Ishikawa (cell line): ENCODE measurements at regions not wholly inside any gene's neighbourhood (a gene's known extent, or its start where the extent isn't known, plus 50 kb on each side); places are given as distances from the start of the nearest gene placed in this dataset.

ENCODE experiments used
- CEBPB ChIP-seq: IDR thresholded peaks from 2 replicates; pipeline ENCODE4 v1.6.1; 2012
- CREB1 ChIP-seq: IDR thresholded peaks from 2 replicates; pipeline ENCODE4 v1.6.1; 2012; ENCODE audit warnings: low read depth
- EGR1 ChIP-seq: IDR thresholded peaks from 2 replicates; pipeline ENCODE4 v1.6.1; 2012
- EP300 ChIP-seq: IDR thresholded peaks from 2 replicates; pipeline ENCODE4 v1.6.1; 2012; ENCODE audit warnings: borderline replicate concordance
- FOXM1 ChIP-seq: IDR thresholded peaks from 2 replicates; pipeline ENCODE4 v1.6.1; 2012; ENCODE audit warnings: low read depth, borderline replicate concordance
- MAX ChIP-seq: IDR thresholded peaks from 2 replicates; pipeline ENCODE4 v1.6.1; 2012
- NFIC ChIP-seq: IDR thresholded peaks from 2 replicates; pipeline ENCODE4 v1.6.1; 2012
- RAD21 ChIP-seq: IDR thresholded peaks from 2 replicates; pipeline ENCODE4 v1.6.1; 2012; ENCODE audit warnings: low read depth
- REST ChIP-seq: IDR thresholded peaks from 2 replicates; pipeline ENCODE4 v1.6.1; 2012; ENCODE audit warnings: low read depth, mild to moderate bottlenecking
- TAF1 ChIP-seq: IDR thresholded peaks from 2 replicates; pipeline ENCODE4 v1.6.1; 2012; ENCODE audit warnings: low read depth, mild to moderate bottlenecking
- TCF12 ChIP-seq: IDR thresholded peaks from 2 replicates; pipeline ENCODE4 v1.6.1; 2012; ENCODE audit warnings: low read depth
- TEAD4 ChIP-seq: IDR thresholded peaks from 2 replicates; pipeline ENCODE4 v1.6.1; 2012
- USF1 ChIP-seq: IDR thresholded peaks from 2 replicates; pipeline ENCODE4 v1.6.1; 2012
- YY1 ChIP-seq: IDR thresholded peaks from 2 replicates; pipeline ENCODE4 v1.6.1; 2012; ENCODE audit warnings: low read depth
- ZBTB7A ChIP-seq: IDR thresholded peaks from 2 replicates; pipeline ENCODE4 v1.6.1; 2012; ENCODE audit warnings: low read depth

- TF ChIP-seq TCF12 (no peak), CEBPB (no peak), REST (no peak), TAF1 (no peak), ZBTB7A (no peak), USF1 (no peak), FOXM1 (no peak), YY1 (no peak)
Measured at GRCh38 chr18:73318739-73319479, 451.1 kb upstream of the NETO1 start.

GRCh38 chr18:73316513-73316912, 448.7 kb upstream of the NETO1 start:
- TF ChIP-seq EGR1 = no peak

- TF ChIP-seq EP300 (no peak), REST (no peak)
Measured at GRCh38 chr18:73315381-73315780, 447.6 kb upstream of the NETO1 start.

GRCh38 chr18:73313476-73313875, 445.7 kb upstream of the NETO1 start:
- TF ChIP-seq NFIC = no peak
- no peak for TF ChIP-seq TEAD4
- no peak for TF ChIP-seq RAD21
- TF ChIP-seq YY1 = no peak
- no peak for TF ChIP-seq TCF12
- no peak for TF ChIP-seq CEBPB
- no peak for TF ChIP-seq MAX
- TF ChIP-seq ZBTB7A = no peak
- TF ChIP-seq TAF1 = no peak
- TF ChIP-seq FOXM1 = no peak
- TF ChIP-seq EGR1 = no peak
- no peak for TF ChIP-seq REST
- TF ChIP-seq USF1 = no peak
- TF ChIP-seq EP300 = no peak
- no peak for TF ChIP-seq CREB1

- TF ChIP-seq TEAD4 (no peak), FOXM1 (no peak)
Measured at GRCh38 chr18:73296686-73297085, 428.9 kb upstream of the NETO1 start.

- TF ChIP-seq CEBPB = no peak
- no peak for TF ChIP-seq TCF12
- TF ChIP-seq REST = no peak
- no peak for TF ChIP-seq ZBTB7A
- no peak for TF ChIP-seq MAX
- TF ChIP-seq TAF1 = no peak
- no peak for TF ChIP-seq CREB1
- TF ChIP-seq EP300 = no peak
- TF ChIP-seq USF1 = no peak
Measured at GRCh38 chr18:73292156-73292555, 424.4 kb upstream of the NETO1 start.
